Body of pancreas (tissue), 4 donors: ENCODE measurements at regions not wholly inside any gene's neighbourhood (a gene's known extent, or its start where the extent isn't known, plus 50 kb on each side); places are given as distances from the start of the nearest gene placed in this dataset.

ENCODE experiments used
- CTCF ChIP-seq, 7 experiments: fragments of 450-650 bp in 4 of 7; fragments of 200-600 bp in 3 of 7; sonication (generic) in 3 of 7; IDR thresholded peaks; one replicate each; pipeline ENCODE4 v1.5.1; 2016 to 2019; ENCODE audit warnings: antibody characterized with exemption in 7 of 7
- POLR2A ChIP-seq, 3 donors: fragments of 450-650 bp; IDR thresholded peaks; one replicate each; pipeline ENCODE4 v1.6.1; 2016; ENCODE audit warnings: antibody characterized with exemption in 3 of 3, mild to moderate bottlenecking in 2 of 3

- no peak for TF ChIP-seq CTCF (IDR thresholded peaks at IDR 0.05)
- TF ChIP-seq POLR2A (IDR thresholded peaks at IDR 0.05): no peak
These were observed 155.6 kb upstream of the MKI67 start for GRCh38 chr10:128281861-128282260.
